Breast epithelium (tissue), 4 donors: ENCODE measurements at regions not wholly inside any gene's neighbourhood (a gene's known extent, or its start where the extent isn't known, plus 50 kb on each side); places are given as distances from the start of the nearest gene placed in this dataset.

ENCODE experiments used
- DNase-seq, 2 donors: peaks; one replicate each; pipeline ENCODE4 v3.0.0-alpha.2; 2019; ENCODE audit warnings: low spot score in 2 of 2
- H3K27ac ChIP-seq, 2 donors: fragments of 200-600 bp; sonication (generic) in 1 of 2; one replicate each; pipeline ENCODE4 v1.5.1; 2016 to 2019; ENCODE audit warnings: mild to moderate bottlenecking in 1 of 2
- H3K27me3 ChIP-seq, 2 donors: fragments of 200-600 bp; sonication (generic) in 1 of 2; one replicate each; pipeline versions ENCODE4 v1.5.1 to v1.6.0; 2017 to 2019; ENCODE audit warnings: control low read depth in 1 of 2, mild to moderate bottlenecking in 1 of 2
- H3K36me3 ChIP-seq: fragments of 200-600 bp; one replicate; pipeline ENCODE4 v1.5.1; 2019
- H3K4me1 ChIP-seq, 2 donors: fragments of 200-600 bp; sonication (generic); one replicate each; pipeline ENCODE4 v1.5.1; 2016 to 2019; ENCODE audit warnings: control low read depth in 1 of 2
- H3K4me3 ChIP-seq, 3 donors: fragments of 200-600 bp; sonication (generic); 1 replicate in 2 of 3; 2 replicates in 1 of 3; pipeline ENCODE4 v1.5.1; 2016 to 2019; ENCODE audit warnings: mild to moderate bottlenecking in 3 of 3, moderate library complexity in 2 of 3
- H3K9me3 ChIP-seq, 2 donors: fragments of 200-600 bp; sonication (generic) in 1 of 2; one replicate each; pipeline ENCODE4 v1.5.1; 2016 to 2019; ENCODE audit warnings: control low read depth in 1 of 2
- POLR2A ChIP-seq: fragments of 450-650 bp; IDR thresholded peaks from one replicate; pipeline ENCODE4 v1.6.1; 2016; ENCODE audit warnings: antibody characterized with exemption, mild to moderate bottlenecking, moderate library complexity
- POLR2AphosphoS5 ChIP-seq, 3 donors: sonication (generic); formaldehyde crosslinking; IDR thresholded peaks; one replicate each; pipeline ENCODE4 v1.6.1; 2017; ENCODE audit warnings: antibody characterized with exemption in 3 of 3
- intact Hi-C: fragments of 100-400 bp; cut with DNase I; formaldehyde crosslinking; loops from one replicate; pipeline ENCODE4 v1.15.1; 2023; ENCODE audit warnings: low total_unique reads
- TF ChIP-seq, protein P1 (sequence below), 3 donors: fragments of 450-650 bp; IDR thresholded peaks; one replicate each; pipeline ENCODE4 v1.5.1; 2016 to 2017; ENCODE audit warnings: antibody characterized with exemption in 3 of 3, mild to moderate bottlenecking in 3 of 3, moderate library complexity in 3 of 3

DNA sequence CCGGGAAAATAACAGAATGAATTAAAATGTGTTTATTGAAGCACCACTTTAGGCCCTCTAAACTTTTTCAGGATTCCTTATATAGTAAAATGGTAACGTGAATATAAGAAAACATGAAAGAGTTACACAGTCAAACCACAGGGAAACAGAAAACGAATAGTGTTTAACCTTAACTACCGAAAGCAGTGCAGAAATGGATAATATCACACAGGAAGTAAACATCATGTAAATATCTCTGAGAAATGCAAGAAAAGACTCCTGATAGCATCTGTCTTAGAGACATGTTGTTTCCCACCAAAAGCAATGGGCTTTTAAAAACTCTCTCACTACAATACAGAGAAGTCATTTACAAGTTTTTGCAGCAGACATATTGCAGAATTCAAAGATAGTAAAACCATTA, 323.9 kb upstream of the CXXC4 start:
- no peaks in the 10 kb centered on the region for H3K9me3 ChIP-seq
- intact Hi-C loops: no loop called here
- H3K27me3 ChIP-seq: no peaks in the 10 kb centered on the region
- no peaks in the 10 kb centered on the region for H3K36me3 ChIP-seq
- H3K4me1 ChIP-seq: no peaks in the 10 kb centered on the region
- H3K4me3 ChIP-seq: no peak overlapping the region
- no peak for DNase-seq
- no peak overlapping the region for H3K27ac ChIP-seq
- TF ChIP-seq, protein P1, sequence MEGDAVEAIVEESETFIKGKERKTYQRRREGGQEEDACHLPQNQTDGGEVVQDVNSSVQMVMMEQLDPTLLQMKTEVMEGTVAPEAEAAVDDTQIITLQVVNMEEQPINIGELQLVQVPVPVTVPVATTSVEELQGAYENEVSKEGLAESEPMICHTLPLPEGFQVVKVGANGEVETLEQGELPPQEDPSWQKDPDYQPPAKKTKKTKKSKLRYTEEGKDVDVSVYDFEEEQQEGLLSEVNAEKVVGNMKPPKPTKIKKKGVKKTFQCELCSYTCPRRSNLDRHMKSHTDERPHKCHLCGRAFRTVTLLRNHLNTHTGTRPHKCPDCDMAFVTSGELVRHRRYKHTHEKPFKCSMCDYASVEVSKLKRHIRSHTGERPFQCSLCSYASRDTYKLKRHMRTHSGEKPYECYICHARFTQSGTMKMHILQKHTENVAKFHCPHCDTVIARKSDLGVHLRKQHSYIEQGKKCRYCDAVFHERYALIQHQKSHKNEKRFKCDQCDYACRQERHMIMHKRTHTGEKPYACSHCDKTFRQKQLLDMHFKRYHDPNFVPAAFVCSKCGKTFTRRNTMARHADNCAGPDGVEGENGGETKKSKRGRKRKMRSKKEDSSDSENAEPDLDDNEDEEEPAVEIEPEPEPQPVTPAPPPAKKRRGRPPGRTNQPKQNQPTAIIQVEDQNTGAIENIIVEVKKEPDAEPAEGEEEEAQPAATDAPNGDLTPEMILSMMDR (IDR thresholded peaks at IDR 0.05): no peak
- no peak for TF ChIP-seq POLR2AphosphoS5 (IDR thresholded peaks at IDR 0.05)
- no peak for TF ChIP-seq POLR2A

DNA sequence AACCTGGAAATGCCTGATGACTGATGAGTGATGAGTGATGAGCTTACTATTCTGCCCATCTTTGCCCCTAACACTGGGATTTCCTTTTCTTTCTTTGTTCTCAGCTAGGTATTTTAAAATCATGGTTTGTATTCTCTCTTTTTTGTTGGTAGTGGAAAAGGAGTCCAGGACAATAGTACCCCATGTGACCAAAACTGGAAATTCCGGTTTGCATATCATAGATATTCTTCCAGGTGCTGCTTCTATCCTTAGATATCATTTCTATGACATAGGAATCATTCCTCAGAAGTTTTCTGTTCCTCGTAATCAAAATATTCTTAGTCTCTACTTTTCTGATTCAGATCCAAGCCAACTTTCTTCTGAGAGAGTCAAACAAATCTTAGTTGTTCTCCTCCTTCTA, 320.5 kb upstream of the TET2 start:
- Histone ChIP-seq H3K27me3 (no peaks in the 10 kb centered on the region), H3K4me3 (no peak overlapping the region), H3K9me3 (no peaks in the 10 kb centered on the region), H3K27ac (no peak overlapping the region), H3K4me1 (no peaks in the 10 kb centered on the region), H3K36me3 (no peaks in the 10 kb centered on the region)
- no peak for DNase-seq
- TF ChIP-seq POLR2A (no peak), POLR2AphosphoS5 (IDR thresholded peaks at IDR 0.05) (no peak)
- TF ChIP-seq, protein P1 (IDR thresholded peaks at IDR 0.05): no peak
- intact Hi-C loops: no loop called here

DNA sequence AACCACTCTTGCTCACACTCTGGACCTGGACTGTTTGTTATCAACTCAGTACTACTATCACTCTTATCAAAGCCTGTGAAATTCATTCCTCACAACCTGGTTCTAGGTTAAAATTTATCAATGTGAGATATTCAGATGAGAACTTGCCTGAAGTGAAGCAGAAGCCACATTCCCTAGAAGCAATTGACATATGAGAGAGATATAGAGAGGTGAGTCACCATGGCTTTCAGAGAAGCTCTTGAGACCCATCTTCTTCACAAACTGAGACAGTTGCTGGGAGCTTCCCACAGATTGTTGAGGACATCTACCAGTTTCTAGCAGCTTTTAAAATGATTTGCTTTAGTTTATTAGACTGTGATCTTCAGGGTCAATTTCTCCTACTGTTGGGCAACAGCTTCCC, 316.9 kb upstream of the TET2 start:
- Histone ChIP-seq H3K4me1 (no peaks in the 10 kb centered on the region), H3K27ac (no peak overlapping the region), H3K36me3 (no peaks in the 10 kb centered on the region), H3K9me3 (no peaks in the 10 kb centered on the region), H3K4me3 (no peak overlapping the region), H3K27me3 (no peaks in the 10 kb centered on the region)
- no peak for DNase-seq
- TF ChIP-seq POLR2AphosphoS5 (IDR thresholded peaks at IDR 0.05) (no peak), POLR2A (no peak)
- TF ChIP-seq, protein P1 (IDR thresholded peaks at IDR 0.05): no peak
- intact Hi-C loops: no loop called here

DNA sequence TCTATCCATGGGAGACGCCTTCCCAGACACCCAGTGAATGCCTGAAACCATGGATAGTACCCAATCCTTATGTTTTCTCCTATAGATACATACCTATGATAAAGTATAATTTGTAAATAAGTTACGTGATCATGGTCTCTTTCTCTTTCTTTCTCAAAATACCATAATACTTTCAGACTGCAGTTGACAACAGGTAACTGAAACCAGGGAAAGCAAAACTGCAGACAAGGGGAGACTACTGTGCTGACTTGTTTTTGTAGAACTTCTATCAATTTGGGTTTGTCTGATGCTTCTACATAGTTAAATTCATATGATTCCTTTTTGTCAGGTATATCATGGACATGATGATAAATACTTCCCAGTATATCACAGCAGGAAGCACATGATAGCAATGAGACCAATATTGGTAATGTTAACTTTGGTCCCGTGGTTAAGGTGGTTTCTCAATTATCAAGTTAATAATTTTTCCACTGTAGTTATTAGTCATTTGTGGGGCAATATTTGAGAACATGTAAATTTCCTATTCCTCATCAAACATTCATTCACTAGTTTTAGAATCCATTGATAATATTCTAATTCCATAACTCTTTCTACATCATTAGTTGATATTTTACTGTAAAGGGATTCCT, 298.0 kb upstream of the TET2 start:
- Histone ChIP-seq H3K4me3 (no peak overlapping the region), H3K36me3 (no peaks in the 10 kb centered on the region), H3K4me1 (no peaks in the 10 kb centered on the region), H3K27me3 (no peaks in the 10 kb centered on the region), H3K27ac (no peak overlapping the region), H3K9me3 (no peaks in the 10 kb centered on the region)
- no peak for DNase-seq
- TF ChIP-seq POLR2AphosphoS5 (IDR thresholded peaks at IDR 0.05) (no peak), POLR2A (no peak)
- TF ChIP-seq, protein P1 (IDR thresholded peaks at IDR 0.05): no peak
- intact Hi-C loops: no loop called here

DNA sequence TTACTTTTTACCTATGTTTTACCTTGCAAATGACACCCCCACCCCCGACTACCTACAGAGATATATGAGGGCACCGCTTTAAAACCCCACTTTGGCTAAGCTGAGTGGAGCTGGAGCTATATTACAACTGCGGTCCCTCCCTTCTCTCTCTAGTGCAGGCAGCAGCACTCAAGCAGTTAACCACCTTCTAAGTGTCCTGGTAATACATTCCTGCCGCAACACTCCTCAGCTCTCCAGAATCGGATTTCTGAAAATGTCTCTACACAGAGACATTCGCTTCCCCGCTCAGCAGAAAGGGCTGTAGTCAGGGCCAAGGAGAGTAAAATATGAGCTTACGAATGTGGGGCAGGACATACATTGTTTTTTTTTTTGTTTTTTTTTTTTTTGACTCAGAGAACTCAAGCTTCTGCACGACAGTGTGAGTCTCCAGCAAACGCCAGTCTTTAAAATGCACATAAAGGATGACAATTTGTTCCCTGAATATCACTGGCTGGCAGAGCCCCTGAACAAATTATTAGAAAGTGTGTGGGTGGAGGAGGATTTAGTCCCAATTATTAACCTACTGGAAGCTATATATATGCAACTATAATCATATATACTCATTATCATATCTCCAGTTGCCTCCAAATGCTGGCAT, 287.0 kb upstream of the TET2 start:
- no peaks in the 10 kb centered on the region for H3K27me3 ChIP-seq
- no peak for DNase-seq
- H3K4me3 ChIP-seq: no peak overlapping the region
- intact Hi-C loops: no loop called here
- H3K27ac ChIP-seq: no peak overlapping the region
- no peaks in the 10 kb centered on the region for H3K36me3 ChIP-seq
- no peak for TF ChIP-seq POLR2A
- no peak for TF ChIP-seq POLR2AphosphoS5 (IDR thresholded peaks at IDR 0.05)
- TF ChIP-seq, protein P1 (IDR thresholded peaks at IDR 0.05): no peak
- H3K9me3 ChIP-seq: peaks cover 0 to 9% of the 10 kb centered on the region in 2 donors
- H3K4me1 ChIP-seq: no peaks in the 10 kb centered on the region
